HEK293 (cell line): ENCODE measurements at regions not wholly inside any gene's neighbourhood (a gene's known extent, or its start where the extent isn't known, plus 50 kb on each side); places are given as distances from the start of the nearest gene placed in this dataset.

Source experiments
- OSR2 ChIP-seq: fragments of 450-650 bp; formaldehyde crosslinking; IDR thresholded peaks from 2 replicates; pipeline ENCODE4 v1.5.1; 2016; ENCODE audit warnings: missing biosample characterization, missing genetic modification characterization
- SETDB1 ChIP-seq: IDR thresholded peaks from one replicate; pipeline ENCODE4 v1.6.1; 2017; ENCODE audit warnings: mild to moderate bottlenecking, low read length, moderate library complexity, mixed read lengths; ENCODE audit not compliant: insufficient read length
- ZBTB49 ChIP-seq: fragments of 450-650 bp; formaldehyde crosslinking; IDR thresholded peaks from 2 replicates; pipeline ENCODE4 v1.5.1; 2016; ENCODE audit warnings: missing biosample characterization, missing genetic modification characterization, low read depth
- ZNF404 ChIP-seq: fragments of 450-650 bp; formaldehyde crosslinking; IDR thresholded peaks from 2 replicates; pipeline ENCODE4 v1.5.1; 2017; ENCODE audit warnings: missing biosample characterization, missing genetic modification characterization
- ZSCAN30 ChIP-seq: fragments of 450-650 bp; IDR thresholded peaks from 2 replicates; pipeline ENCODE4 v1.5.1; 2018; ENCODE audit warnings: missing biosample characterization, mild to moderate bottlenecking, missing genetic modification characterization, moderate library complexity
- TF ChIP-seq, protein P1 (sequence below): sonication (generic); formaldehyde crosslinking; IDR thresholded peaks from 2 replicates; pipeline ENCODE4 v1.8.1; 2022; ENCODE audit warnings: mild to moderate bottlenecking, moderate library complexity, missing genetic modification reagents

- TF ChIP-seq ZNF404 (no peak), ZBTB49 (tag by site-specific recombination) (no peak), SETDB1 (no peak), ZSCAN30 (tag by site-specific recombination) (no peak), OSR2 (tag by site-specific recombination) (no peak)
- TF ChIP-seq, protein P1, sequence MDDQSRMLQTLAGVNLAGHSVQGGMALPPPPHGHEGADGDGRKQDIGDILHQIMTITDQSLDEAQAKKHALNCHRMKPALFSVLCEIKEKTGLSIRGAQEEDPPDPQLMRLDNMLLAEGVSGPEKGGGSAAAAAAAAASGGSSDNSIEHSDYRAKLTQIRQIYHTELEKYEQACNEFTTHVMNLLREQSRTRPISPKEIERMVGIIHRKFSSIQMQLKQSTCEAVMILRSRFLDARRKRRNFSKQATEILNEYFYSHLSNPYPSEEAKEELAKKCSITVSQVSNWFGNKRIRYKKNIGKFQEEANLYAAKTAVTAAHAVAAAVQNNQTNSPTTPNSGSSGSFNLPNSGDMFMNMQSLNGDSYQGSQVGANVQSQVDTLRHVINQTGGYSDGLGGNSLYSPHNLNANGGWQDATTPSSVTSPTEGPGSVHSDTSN (CRISPR knock-in tag) = no peak
Observed at GRCh38 chr1:192260076-192260475, 56.7 kb upstream of the RGS21 start.
